IMR-90 (cell line): ENCODE measurements at regions not wholly inside any gene's neighbourhood (a gene's known extent, or its start where the extent isn't known, plus 50 kb on each side); places are given as distances from the start of the nearest gene placed in this dataset.

Source experiments
- ATAC-seq: fragments of 200-7000 bp; cut with Tn5 transposase; 2 replicates; pipeline ENCODE4 v1.9.1; 2020; ENCODE audit warnings: low read depth, mild to moderate bottlenecking, moderate library complexity
- BruUV-seq: library from RNA; stranded (reverse); fragments of 400-500 nt; replicated peaks from 2 replicates; lab custom pipeline; 2021; lab: Mats Ljungman, UMichigan
- CTCF ChIA-PET: fragments of 300-600 bp; formaldehyde crosslinking; extraction: SDS; loops from one replicate; lab custom pipeline; 2021; ENCODE audit warnings: antibody characterized with exemption; lab: Yijun Ruan, JAX
- POLR2A ChIA-PET: fragments of 300-600 bp; sonication (Branson Sonifier 250); formaldehyde crosslinking; loops from one replicate; lab custom pipeline; 2022; ENCODE audit warnings: antibody characterized with exemption; ENCODE audit not compliant: unreplicated experiment; lab: Charles Lee
- DNase-seq: peaks from one replicate; pipeline ENCODE4 v3.0.0; 2013
- H2AFZ ChIP-seq: replicated peaks from 2 replicates; pipeline ENCODE3; 2013; ENCODE audit warnings: low read length, mild to moderate bottlenecking; ENCODE audit not compliant: poor library complexity
- H2AK5ac ChIP-seq: 2 replicates; pipeline ENCODE4 v1.6.1; 2013; ENCODE audit warnings: low read depth, low read length, inconsistent platforms
- H2AK9ac ChIP-seq: replicated peaks from 2 replicates; pipeline ENCODE3; 2013; ENCODE audit warnings: mild to moderate bottlenecking, low read depth, low read length, moderate library complexity; ENCODE audit not compliant: poor library complexity
- H2BK120ac ChIP-seq: 2 replicates; pipeline ENCODE4 v1.6.1; 2013; ENCODE audit warnings: low read depth, low read length, inconsistent platforms
- H2BK15ac ChIP-seq: 3 replicates; pipeline ENCODE4 v1.6.1; 2013; ENCODE audit warnings: low read depth, low read length, inconsistent platforms
- H2BK20ac ChIP-seq: 2 replicates; pipeline ENCODE4 v1.6.1; 2013; ENCODE audit warnings: low read depth, mild to moderate bottlenecking, inconsistent platforms, low read length, moderate library complexity
- H2BK5ac ChIP-seq: 2 replicates; pipeline ENCODE4 v1.6.1; 2013; ENCODE audit warnings: mild to moderate bottlenecking, low read depth, low read length, inconsistent platforms; ENCODE audit not compliant: poor library complexity, severe bottlenecking
- H3K14ac ChIP-seq: replicated peaks from 2 replicates; pipeline ENCODE4 v1.6.1; 2013; ENCODE audit warnings: low read depth, low read length, inconsistent platforms
- H3K18ac ChIP-seq: 2 replicates; pipeline ENCODE4 v1.6.1; 2013; ENCODE audit warnings: low read depth, low read length, control low read depth
- H3K23ac ChIP-seq: 2 replicates; pipeline ENCODE4 v1.6.1; 2013; ENCODE audit warnings: low read depth, low read length, inconsistent platforms
- H3K27ac ChIP-seq: 2 replicates; pipeline ENCODE4 v1.5.1; 2013; ENCODE audit warnings: mild to moderate bottlenecking, control low read depth, low read length; ENCODE audit not compliant: insufficient read depth
- H3K27me3 ChIP-seq: 2 replicates; pipeline ENCODE4 v1.6.1; 2013; ENCODE audit warnings: low read length; ENCODE audit not compliant: control insufficient read depth, insufficient read depth
- H3K36me3 ChIP-seq: 2 replicates; pipeline ENCODE4 v1.6.1; 2013; ENCODE audit warnings: low read length, mixed read lengths; ENCODE audit not compliant: control insufficient read depth, insufficient read depth
- H3K4ac ChIP-seq: 2 replicates; pipeline ENCODE4 v1.6.1; 2013; ENCODE audit warnings: low read depth, low read length, inconsistent platforms
- H3K4me1 ChIP-seq: 2 replicates; pipeline ENCODE4 v1.6.1; 2013; ENCODE audit warnings: low read length, mixed read lengths; ENCODE audit not compliant: control insufficient read depth, insufficient read depth
- H3K4me2 ChIP-seq: 2 replicates; pipeline ENCODE4 v1.6.1; 2013; ENCODE audit warnings: low read depth, mild to moderate bottlenecking, control low read depth, low read length, moderate library complexity
- H3K4me3 ChIP-seq: 2 replicates; pipeline ENCODE4 v1.5.1; 2013; ENCODE audit warnings: low read depth, mild to moderate bottlenecking, control low read depth, low read length, moderate library complexity; ENCODE audit not compliant: insufficient read depth
- H3K56ac ChIP-seq: 2 replicates; pipeline ENCODE4 v1.6.1; 2013; ENCODE audit warnings: low read length, inconsistent platforms; ENCODE audit not compliant: insufficient read depth; ENCODE audit errors: extremely low read depth
- H3K79me1 ChIP-seq, 2 experiments: 2 replicates each; pipeline ENCODE4 v1.6.1; 2013; ENCODE audit warnings: low read length in 2 of 2, inconsistent platforms in 1 of 2, low read depth in 1 of 2
- H3K9ac ChIP-seq: 2 replicates; pipeline ENCODE4 v1.6.1; 2013; ENCODE audit warnings: low read depth, low read length, control low read depth
- H3K9me1 ChIP-seq: 2 replicates; pipeline ENCODE4 v1.6.1; 2013; ENCODE audit warnings: low read length, inconsistent platforms; ENCODE audit not compliant: insufficient read depth
- H3K9me3 ChIP-seq: 2 replicates; pipeline ENCODE4 v1.6.1; 2013; ENCODE audit warnings: low read length; ENCODE audit not compliant: control insufficient read depth, insufficient read depth
- H4K20me1 ChIP-seq: 2 replicates; pipeline ENCODE4 v1.6.1; 2013; ENCODE audit warnings: low read length, inconsistent platforms; ENCODE audit not compliant: insufficient read depth
- H4K5ac ChIP-seq: 2 replicates; pipeline ENCODE4 v1.6.1; 2013; ENCODE audit warnings: mild to moderate bottlenecking, low read depth, low read length, control low read depth
- H4K8ac ChIP-seq, 2 experiments: 2 replicates each; pipeline ENCODE4 v1.6.1; 2013; ENCODE audit warnings: low read depth in 2 of 2, low read length in 2 of 2, control low read depth in 1 of 2, inconsistent platforms in 1 of 2
- H4K91ac ChIP-seq: 2 replicates; pipeline ENCODE4 v1.6.1; 2013; ENCODE audit warnings: low read depth, low read length, inconsistent platforms; ENCODE audit not compliant: insufficient read depth
- BHLHE40 ChIP-seq: fragments of 150-350 bp; IDR thresholded peaks from 2 replicates; pipeline ENCODE4 v1.6.1; 2016; ENCODE audit warnings: mild to moderate bottlenecking, low read depth, low read length
- CEBPB ChIP-seq: IDR thresholded peaks from 2 replicates; pipeline ENCODE4 v1.6.1; 2012; ENCODE audit warnings: low read depth, low read length, improper control_type of control experiment
- CHD1 ChIP-seq: IDR thresholded peaks from 2 replicates; pipeline ENCODE4 v1.6.1; 2012; ENCODE audit warnings: low read depth, low read length, improper control_type of control experiment
- ELK1 ChIP-seq: fragments of 150-350 bp; IDR thresholded peaks from 2 replicates; pipeline ENCODE4 v1.6.1; 2016; ENCODE audit warnings: low read depth, mild to moderate bottlenecking, low read length, moderate library complexity, borderline replicate concordance
- FOS ChIP-seq: fragments of 150-350 bp; IDR thresholded peaks from 2 replicates; pipeline ENCODE4 v1.6.1; 2016; ENCODE audit warnings: low read depth, low read length
- MAFK ChIP-seq: IDR thresholded peaks from 2 replicates; pipeline ENCODE4 v1.6.1; 2012; ENCODE audit warnings: low read depth, low read length, improper control_type of control experiment
- MAZ ChIP-seq: IDR thresholded peaks from 2 replicates; pipeline ENCODE4 v1.6.1; 2012; ENCODE audit warnings: low read depth, mild to moderate bottlenecking, low read length, improper control_type of control experiment, moderate library complexity, borderline replicate concordance
- MXI1 ChIP-seq: IDR thresholded peaks from 2 replicates; pipeline ENCODE4 v1.6.1; 2012; ENCODE audit warnings: low read depth, mild to moderate bottlenecking, low read length, moderate library complexity, borderline replicate concordance
- POLR2A ChIP-seq: IDR thresholded peaks from 2 replicates; pipeline ENCODE4 v1.6.1; 2012; ENCODE audit warnings: mild to moderate bottlenecking, low read depth, low read length
- RAD21 ChIP-seq: IDR thresholded peaks from 2 replicates; pipeline ENCODE4 v1.6.1; 2012; ENCODE audit warnings: low read length, improper control_type of control experiment
- RFX5 ChIP-seq: IDR thresholded peaks from 2 replicates; pipeline ENCODE4 v1.8.0; 2012; ENCODE audit warnings: low read depth, mild to moderate bottlenecking, low read length, moderate library complexity
- SMC3 ChIP-seq: fragments of 150-350 bp; IDR thresholded peaks from 2 replicates; pipeline ENCODE4 v1.6.1; 2016; ENCODE audit warnings: low read depth, mild to moderate bottlenecking, antibody characterized with exemption, low read length, moderate library complexity
- USF2 ChIP-seq: fragments of 150-350 bp; IDR thresholded peaks from 2 replicates; pipeline ENCODE4 v1.6.1; 2017; ENCODE audit warnings: mild to moderate bottlenecking, antibody characterized with exemption, low read length, low read depth
- WGBS, 2 experiments: methylation state at CpG; one replicate each; pipeline versions ENCODE4 v1.1.5 to v1.1.7; 2013; ENCODE audit warnings: missing lambda C conversion rate in 2 of 2; ENCODE audit not compliant: insufficient read length in 1 of 2; ENCODE audit errors: extremely low coverage in 2 of 2; 5-methylcytosine and 5-hydroxymethylcytosine counted together
- dilution Hi-C: fragments of 300-500 bp; cut with HindIII; formaldehyde crosslinking; loops from one replicate; pipeline ENCODE4 v1.14.3; 2018; ENCODE audit warnings: low sequenced_read_pairs; ENCODE audit not compliant: unreplicated experiment
- in situ Hi-C: fragments of 300-500 bp; cut with MboI; formaldehyde crosslinking; loops from 3 replicates; pipeline ENCODE4 v1.14.3; 2019; ENCODE audit warnings: low sequenced_read_pairs, inconsistent platforms, mixed read lengths
- intact Hi-C: fragments of 100-400 bp; cut with micrococcal nuclease; formaldehyde crosslinking; loops from 2 replicates; pipeline ENCODE4 v1.10.0; 2022

GRCh38 chr11:21807350-21807749 lies 385.5 kb upstream of the ANO5 start:
- Histone ChIP-seq H2AK9ac (no peak overlapping the region), H2BK120ac (no peak overlapping the region), H3K27ac (no peak overlapping the region), H3K18ac (no peak overlapping the region), H3K27me3 (no peaks in the 10 kb centered on the region), H2AFZ (no peak overlapping the region), H3K79me1 (no peaks in the 10 kb centered on the region), H2BK20ac (no peak overlapping the region), H3K9me3 (peaks cover 19% of the 10 kb centered on the region), H4K8ac (no peak overlapping the region), H3K36me3 (no peaks in the 10 kb centered on the region), H2AK5ac (no peak overlapping the region), H3K14ac (no peak overlapping the region), H3K4ac (no peak overlapping the region), H3K23ac (no peak overlapping the region), H2BK5ac (no peak overlapping the region), H4K91ac (no peak overlapping the region), H4K5ac (no peak overlapping the region), H3K9me1 (no peaks in the 10 kb centered on the region), H3K56ac (no peak overlapping the region), H2BK15ac (no peak overlapping the region), H4K20me1 (no peaks in the 10 kb centered on the region), H3K4me1 (no peaks in the 10 kb centered on the region), H3K4me2 (no peak overlapping the region), H3K9ac (no peak overlapping the region), H3K4me3 (no peak overlapping the region)
- TF ChIP-seq BHLHE40 (no peak), RAD21 (no peak), MAZ (no peak), FOS (no peak), CHD1 (no peak), USF2 (no peak), CEBPB (no peak), ELK1 (no peak), RFX5 (no peak), POLR2A (no peak), SMC3 (no peak), MXI1 (no peak), MAFK (no peak)
- in situ Hi-C loops (no loop called here), dilution Hi-C loops (no loop called here), intact Hi-C loops (no loop called here)
- no peak for DNase-seq
- ChIA-PET CTCF (no interaction called here), POLR2A (no interaction called here)
- WGBS, 2 experiments, result 71% methylated on average over 1 of the region's 2 CpGs; no CpG with 5 or more reads in 1 of the 2 experiments
- BruUV-seq, result no TSS peak
- no peak for ATAC-seq
